GM12878 (cell line): ENCODE measurements at regions not wholly inside any gene's neighbourhood (a gene's known extent, or its start where the extent isn't known, plus 50 kb on each side); places are given as distances from the start of the nearest gene placed in this dataset.

Experiments
- BCL3 ChIP-seq: IDR thresholded peaks from 2 replicates; pipeline ENCODE4 v1.6.1; 2011; ENCODE audit warnings: borderline replicate concordance, low read depth, mild to moderate bottlenecking, moderate library complexity, low read length; ENCODE audit not compliant: insufficient read depth, poor library complexity, severe bottlenecking
- E2F4 ChIP-seq: IDR thresholded peaks from 2 replicates; pipeline ENCODE4 v1.6.1; 2012; ENCODE audit warnings: low read depth, low read length, improper control_type of control experiment
- EED ChIP-seq: sonication (generic); IDR thresholded peaks from 2 replicates; pipeline ENCODE4 v1.6.1; 2016; ENCODE audit warnings: antibody characterized with exemption, low read depth
- JUNB ChIP-seq: IDR thresholded peaks from 2 replicates; pipeline ENCODE4 v1.6.1; 2016; ENCODE audit warnings: antibody characterized with exemption, mild to moderate bottlenecking
- MEF2A ChIP-seq: IDR thresholded peaks from 2 replicates; pipeline ENCODE4 v1.6.1; 2011; ENCODE audit warnings: low read depth, mild to moderate bottlenecking, low read length, moderate library complexity; ENCODE audit not compliant: insufficient read depth
- MYB ChIP-seq: fragments of 150-350 bp; IDR thresholded peaks from 2 replicates; pipeline ENCODE4 v1.6.1; 2014; ENCODE audit warnings: mild to moderate bottlenecking, low read depth, low read length, borderline replicate concordance
- NFYA ChIP-seq: IDR thresholded peaks from 2 replicates; pipeline ENCODE4 v1.6.1; 2011; ENCODE audit warnings: low read depth, mild to moderate bottlenecking, low read length, improper control_type of control experiment, borderline replicate concordance
- NFYB ChIP-seq: IDR thresholded peaks from 2 replicates; pipeline ENCODE4 v1.6.1; 2011; ENCODE audit warnings: low read depth, mild to moderate bottlenecking, low read length, improper control_type of control experiment, moderate library complexity; ENCODE audit not compliant: insufficient read depth
- NRF1 ChIP-seq: conservative IDR thresholded peaks from 2 replicates; pipeline ENCODE4 v1.6.1; 2011; ENCODE audit warnings: mild to moderate bottlenecking, low read depth, low read length, improper control_type of control experiment
- RB1 ChIP-seq: fragments of 450-650 bp; formaldehyde crosslinking; IDR thresholded peaks from 2 replicates; pipeline ENCODE4 v1.6.1; 2017; ENCODE audit warnings: mild to moderate bottlenecking, borderline replicate concordance
- RFX5 ChIP-seq: IDR thresholded peaks from 2 replicates; pipeline ENCODE4 v1.6.1; 2011; ENCODE audit warnings: low read depth, low read length, improper control_type of control experiment
- RUNX3 ChIP-seq: IDR thresholded peaks from 2 replicates; pipeline ENCODE4 v1.6.1; 2012; ENCODE audit warnings: low read length, inconsistent platforms
- SKIL ChIP-seq: fragments of 450-650 bp; IDR thresholded peaks from 2 replicates; pipeline ENCODE4 v1.6.1; 2017; ENCODE audit warnings: mild to moderate bottlenecking, low read depth, inconsistent platforms; ENCODE audit not compliant: poor library complexity, severe bottlenecking
- SPI1 ChIP-seq: IDR thresholded peaks from 2 replicates; pipeline ENCODE4 v1.6.1; 2011; ENCODE audit warnings: low read depth, mild to moderate bottlenecking, low read length, moderate library complexity, borderline replicate concordance; ENCODE audit not compliant: insufficient read depth
- WRNIP1 ChIP-seq: IDR thresholded peaks from 2 replicates; pipeline ENCODE4 v1.6.1; 2011; ENCODE audit warnings: low read depth, low read length, improper control_type of control experiment, borderline replicate concordance
- TF ChIP-seq, protein P1 (sequence below): fragments of 450-650 bp; formaldehyde crosslinking; IDR thresholded peaks from 2 replicates; pipeline ENCODE4 v1.5.0; 2022; ENCODE audit warnings: mild to moderate bottlenecking, missing genetic modification characterization
- TF ChIP-seq, protein P2 (sequence below): IDR thresholded peaks from 2 replicates; pipeline ENCODE4 v1.6.1; 2012; ENCODE audit warnings: mild to moderate bottlenecking, low read depth, low read length

DNA sequence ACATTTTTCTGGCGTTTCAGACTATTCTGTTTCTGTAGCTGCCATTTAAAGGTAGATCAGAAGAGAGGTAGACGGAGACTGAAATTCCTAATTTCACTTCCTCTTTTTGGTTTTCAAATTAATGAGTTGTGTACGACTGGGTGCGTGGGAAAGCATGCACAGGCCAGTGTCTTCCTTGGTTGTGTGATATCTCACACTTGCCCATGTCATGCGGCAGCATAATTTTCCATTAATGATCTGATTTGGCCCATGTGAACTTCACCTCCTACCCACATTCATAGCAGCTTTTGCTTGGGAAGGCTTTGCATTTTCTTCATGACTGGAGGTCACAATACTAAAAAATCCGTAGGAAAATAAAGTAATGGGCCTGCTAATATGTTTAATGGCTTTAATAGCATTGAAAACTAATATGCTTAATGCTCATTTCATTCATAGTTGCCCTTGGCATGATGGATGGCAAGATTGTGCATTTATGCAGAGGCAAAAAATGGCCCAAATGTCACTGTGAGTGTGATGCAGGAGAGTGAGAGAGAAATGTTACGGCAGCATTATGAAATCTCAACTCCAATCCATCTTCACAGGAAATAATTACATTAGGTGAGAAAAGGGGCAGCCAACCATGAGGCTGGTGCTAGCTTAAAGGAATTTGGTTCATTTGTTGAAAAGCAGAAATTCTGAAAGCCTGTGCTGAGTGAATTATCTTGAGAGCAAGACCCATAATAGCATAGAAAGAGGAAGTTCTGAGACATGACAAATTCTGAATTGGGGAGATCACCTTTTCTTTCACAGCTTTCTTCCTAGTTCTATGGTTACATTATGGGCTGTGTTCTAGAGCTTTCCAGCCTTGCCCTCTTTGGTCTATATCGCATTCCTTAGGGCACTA, 69.0 kb upstream of the UST start (continued):
- TF ChIP-seq, protein P1, sequence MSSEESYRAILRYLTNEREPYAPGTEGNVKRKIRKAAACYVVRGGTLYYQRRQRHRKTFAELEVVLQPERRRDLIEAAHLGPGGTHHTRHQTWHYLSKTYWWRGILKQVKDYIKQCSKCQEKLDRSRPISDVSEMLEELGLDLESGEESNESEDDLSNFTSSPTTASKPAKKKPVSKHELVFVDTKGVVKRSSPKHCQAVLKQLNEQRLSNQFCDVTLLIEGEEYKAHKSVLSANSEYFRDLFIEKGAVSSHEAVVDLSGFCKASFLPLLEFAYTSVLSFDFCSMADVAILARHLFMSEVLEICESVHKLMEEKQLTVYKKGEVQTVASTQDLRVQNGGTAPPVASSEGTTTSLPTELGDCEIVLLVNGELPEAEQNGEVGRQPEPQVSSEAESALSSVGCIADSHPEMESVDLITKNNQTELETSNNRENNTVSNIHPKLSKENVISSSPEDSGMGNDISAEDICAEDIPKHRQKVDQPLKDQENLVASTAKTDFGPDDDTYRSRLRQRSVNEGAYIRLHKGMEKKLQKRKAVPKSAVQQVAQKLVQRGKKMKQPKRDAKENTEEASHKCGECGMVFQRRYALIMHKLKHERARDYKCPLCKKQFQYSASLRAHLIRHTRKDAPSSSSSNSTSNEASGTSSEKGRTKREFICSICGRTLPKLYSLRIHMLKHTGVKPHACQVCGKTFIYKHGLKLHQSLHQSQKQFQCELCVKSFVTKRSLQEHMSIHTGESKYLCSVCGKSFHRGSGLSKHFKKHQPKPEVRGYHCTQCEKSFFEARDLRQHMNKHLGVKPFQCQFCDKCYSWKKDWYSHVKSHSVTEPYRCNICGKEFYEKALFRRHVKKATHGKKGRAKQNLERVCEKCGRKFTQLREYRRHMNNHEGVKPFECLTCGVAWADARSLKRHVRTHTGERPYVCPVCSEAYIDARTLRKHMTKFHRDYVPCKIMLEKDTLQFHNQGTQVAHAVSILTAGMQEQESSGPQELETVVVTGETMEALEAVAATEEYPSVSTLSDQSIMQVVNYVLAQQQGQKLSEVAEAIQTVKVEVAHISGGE (CRISPR knock-in tag) = no peak
- TF ChIP-seq EED (peak; percentile 25; the same call in 1 of the 2 replicates), MEF2A (peak; percentile 75; the same call in 1 of the 2 replicates), BCL3 (peak; percentile 95), MYB (no peak), NRF1 (no peak), SPI1 (peak; percentile 98), RUNX3 (peak; percentile 84), WRNIP1 (no peak), E2F4 (no peak), JUNB (peak; percentile 64), RFX5 (no peak), RB1 (no peak), NFYB (no peak), SKIL (peak; percentile 92), NFYA (no peak)
- TF ChIP-seq, protein P2, sequence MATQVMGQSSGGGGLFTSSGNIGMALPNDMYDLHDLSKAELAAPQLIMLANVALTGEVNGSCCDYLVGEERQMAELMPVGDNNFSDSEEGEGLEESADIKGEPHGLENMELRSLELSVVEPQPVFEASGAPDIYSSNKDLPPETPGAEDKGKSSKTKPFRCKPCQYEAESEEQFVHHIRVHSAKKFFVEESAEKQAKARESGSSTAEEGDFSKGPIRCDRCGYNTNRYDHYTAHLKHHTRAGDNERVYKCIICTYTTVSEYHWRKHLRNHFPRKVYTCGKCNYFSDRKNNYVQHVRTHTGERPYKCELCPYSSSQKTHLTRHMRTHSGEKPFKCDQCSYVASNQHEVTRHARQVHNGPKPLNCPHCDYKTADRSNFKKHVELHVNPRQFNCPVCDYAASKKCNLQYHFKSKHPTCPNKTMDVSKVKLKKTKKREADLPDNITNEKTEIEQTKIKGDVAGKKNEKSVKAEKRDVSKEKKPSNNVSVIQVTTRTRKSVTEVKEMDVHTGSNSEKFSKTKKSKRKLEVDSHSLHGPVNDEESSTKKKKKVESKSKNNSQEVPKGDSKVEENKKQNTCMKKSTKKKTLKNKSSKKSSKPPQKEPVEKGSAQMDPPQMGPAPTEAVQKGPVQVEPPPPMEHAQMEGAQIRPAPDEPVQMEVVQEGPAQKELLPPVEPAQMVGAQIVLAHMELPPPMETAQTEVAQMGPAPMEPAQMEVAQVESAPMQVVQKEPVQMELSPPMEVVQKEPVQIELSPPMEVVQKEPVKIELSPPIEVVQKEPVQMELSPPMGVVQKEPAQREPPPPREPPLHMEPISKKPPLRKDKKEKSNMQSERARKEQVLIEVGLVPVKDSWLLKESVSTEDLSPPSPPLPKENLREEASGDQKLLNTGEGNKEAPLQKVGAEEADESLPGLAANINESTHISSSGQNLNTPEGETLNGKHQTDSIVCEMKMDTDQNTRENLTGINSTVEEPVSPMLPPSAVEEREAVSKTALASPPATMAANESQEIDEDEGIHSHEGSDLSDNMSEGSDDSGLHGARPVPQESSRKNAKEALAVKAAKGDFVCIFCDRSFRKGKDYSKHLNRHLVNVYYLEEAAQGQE = no peak
